H1 (cell line): ENCODE measurements at regions not wholly inside any gene's neighbourhood (a gene's known extent, or its start where the extent isn't known, plus 50 kb on each side); places are given as distances from the start of the nearest gene placed in this dataset.

Experiments
- CTCF ChIA-PET: fragments of 300-600 bp; sonication (Branson Sonifier 250); formaldehyde crosslinking; loops from one replicate; lab custom pipeline; 2021; ENCODE audit not compliant: partially characterized antibody; lab: Charles Lee
- POLR2A ChIA-PET: fragments of 300-600 bp; sonication (Branson Sonifier 250); formaldehyde crosslinking; loops from one replicate; lab custom pipeline; 2021; ENCODE audit warnings: inconsistent platforms; ENCODE audit not compliant: partially characterized antibody; lab: Charles Lee
- DNase-seq, 2 experiments: peaks; one replicate each; pipeline versions ENCODE4 v3.0.0 to v3.0.0-alpha.2; 2010 to 2022; ENCODE audit warnings: low spot score in 2 of 2, low read depth in 1 of 2, mixed read lengths in 1 of 2
- FAIRE-seq: peaks from 2 replicates; lab custom pipeline; 2011; peaks lifted over from hg19 to GRCh38; lab: Jason Lieb, UNC
- H2AFZ ChIP-seq: 2 replicates; pipeline ENCODE4 v1.8.1; 2012; ENCODE audit warnings: low read length, inconsistent platforms
- H2AK5ac ChIP-seq: 2 replicates; pipeline ENCODE4 v1.6.1; 2013; ENCODE audit warnings: low read depth, low read length
- H2BK120ac ChIP-seq: replicated peaks from 2 replicates; pipeline ENCODE3; 2013; ENCODE audit warnings: low read depth, low read length, inconsistent platforms
- H2BK12ac ChIP-seq: 2 replicates; pipeline ENCODE4 v1.6.1; 2013; ENCODE audit warnings: low read depth, low read length
- H2BK15ac ChIP-seq: 2 replicates; pipeline ENCODE4 v1.6.1; 2013; ENCODE audit warnings: low read length
- H2BK20ac ChIP-seq: 2 replicates; pipeline ENCODE4 v1.6.1; 2013; ENCODE audit warnings: low read length
- H2BK5ac ChIP-seq: 2 replicates; pipeline ENCODE4 v1.6.1; 2013; ENCODE audit warnings: low read depth, low read length
- H3K14ac ChIP-seq: 2 replicates; pipeline ENCODE4 v1.6.1; 2013; ENCODE audit warnings: inconsistent platforms; ENCODE audit not compliant: insufficient read length
- H3K18ac ChIP-seq: 2 replicates; pipeline ENCODE4 v1.6.1; 2013; ENCODE audit warnings: low read length; ENCODE audit errors: extremely low read depth
- H3K23ac ChIP-seq: 2 replicates; pipeline ENCODE4 v1.6.1; 2013; ENCODE audit warnings: inconsistent platforms; ENCODE audit not compliant: insufficient read length
- H3K23me2 ChIP-seq: 2 replicates; pipeline ENCODE4 v1.6.1; 2013; ENCODE audit warnings: low read depth, low read length
- H3K27ac ChIP-seq: 2 replicates; pipeline ENCODE4 v1.6.1; 2011; ENCODE audit warnings: low read depth, low read length, inconsistent platforms
- H3K27me3 ChIP-seq, 4 experiments: replicated peaks in 1 of 4; 1 replicate in 1 of 4; 2 replicates in 3 of 4; pipeline versions ENCODE4 v1.6.1 to v1.8.1; 2011 to 2013; ENCODE audit warnings: low read length in 3 of 4, mild to moderate bottlenecking in 3 of 4, inconsistent platforms in 2 of 4, mixed read lengths in 2 of 4, moderate library complexity in 1 of 4; ENCODE audit not compliant: control insufficient read depth in 3 of 4, insufficient read depth in 3 of 4; ENCODE audit errors: extremely low read depth in 1 of 4
- H3K36me3 ChIP-seq, 4 experiments: 2 replicates each; pipeline versions ENCODE4 v1.6.1 to v1.8.1; 2011 to 2013; ENCODE audit warnings: mild to moderate bottlenecking in 4 of 4, low read length in 3 of 4, moderate library complexity in 2 of 4, control low read depth in 1 of 4, inconsistent platforms in 1 of 4; ENCODE audit not compliant: insufficient read depth in 4 of 4, control insufficient read depth in 2 of 4
- H3K4ac ChIP-seq: replicated peaks from 2 replicates; pipeline ENCODE3; 2013; ENCODE audit warnings: low read length, low read depth, mixed read lengths, inconsistent platforms; ENCODE audit not compliant: insufficient read length
- H3K4me1 ChIP-seq, 4 experiments: replicated peaks in 1 of 4; 1 replicate in 1 of 4; 2 replicates in 3 of 4; pipeline versions ENCODE4 v1.6.1 to v1.8.1; 2011 to 2013; ENCODE audit warnings: low read length in 3 of 4, inconsistent platforms in 2 of 4, mixed read lengths in 1 of 4; ENCODE audit not compliant: insufficient read depth in 4 of 4, control insufficient read depth in 3 of 4
- H3K4me2 ChIP-seq, 2 experiments: 2 replicates each; pipeline versions ENCODE4 v1.6.1 to v1.8.1; 2011 to 2013; ENCODE audit warnings: low read depth in 2 of 2, low read length in 2 of 2, control low read depth in 1 of 2, inconsistent platforms in 1 of 2, mild to moderate bottlenecking in 1 of 2; ENCODE audit not compliant: insufficient read depth in 1 of 2
- H3K4me3 ChIP-seq, 4 experiments: fragments of 200-600, 300-600 bp in 1 of 4; sonication (generic), shearing (Covaris generic), sonication (Bioruptor Twin) in 1 of 4; 2 replicates each; pipeline versions ENCODE4 v1.5.1 to v1.8.1; 2011 to 2016; ENCODE audit warnings: low read length in 4 of 4, low read depth in 3 of 4, control low read depth in 2 of 4, inconsistent platforms in 2 of 4, mild to moderate bottlenecking in 2 of 4, mixed read lengths in 1 of 4, moderate library complexity in 1 of 4; ENCODE audit not compliant: insufficient read depth in 2 of 4; ENCODE audit errors: extremely low read depth in 1 of 4
- H3K56ac ChIP-seq: replicated peaks from 2 replicates; pipeline ENCODE3; 2013; ENCODE audit warnings: low read depth, mild to moderate bottlenecking, mixed read lengths, low read length, inconsistent platforms; ENCODE audit not compliant: insufficient read length
- H3K79me1 ChIP-seq: 2 replicates; pipeline ENCODE4 v1.6.1; 2013; ENCODE audit warnings: low read depth, low read length, control low read depth
- H3K79me2 ChIP-seq, 2 experiments: 2 replicates each; pipeline versions ENCODE4 v1.6.1 to v1.8.1; 2012 to 2013; ENCODE audit warnings: low read length in 2 of 2, mild to moderate bottlenecking in 2 of 2, inconsistent platforms in 1 of 2; ENCODE audit not compliant: insufficient read depth in 2 of 2, control insufficient read depth in 1 of 2
- H3K9ac ChIP-seq, 4 experiments: replicated peaks in 1 of 4; 1 replicate in 1 of 4; 2 replicates in 3 of 4; pipeline versions ENCODE4 v1.6.1 to v1.8.1; 2011 to 2013; ENCODE audit warnings: low read depth in 3 of 4, low read length in 3 of 4, control low read depth in 2 of 4, mild to moderate bottlenecking in 2 of 4, moderate library complexity in 2 of 4, inconsistent platforms in 1 of 4; ENCODE audit errors: extremely low read depth in 1 of 4
- H3K9me3 ChIP-seq, 2 experiments: 2 replicates each; pipeline versions ENCODE4 v1.6.1 to v1.8.1; 2012 to 2013; ENCODE audit warnings: mild to moderate bottlenecking in 2 of 2, moderate library complexity in 2 of 2, control low read depth in 1 of 2, inconsistent platforms in 1 of 2, low read depth in 1 of 2, low read length in 1 of 2, mixed read lengths in 1 of 2; ENCODE audit not compliant: insufficient read depth in 2 of 2
- H4K20me1 ChIP-seq, 2 experiments: replicated peaks in 1 of 2; 2 replicates each; pipeline versions ENCODE3 to v1.8.1; 2011 to 2013; ENCODE audit warnings: inconsistent platforms in 2 of 2, low read length in 2 of 2, mild to moderate bottlenecking in 1 of 2; ENCODE audit not compliant: insufficient read depth in 2 of 2, control insufficient read depth in 1 of 2
- H4K5ac ChIP-seq: 2 replicates; pipeline ENCODE4 v1.6.1; 2013; ENCODE audit warnings: low read length, low read depth, mixed read lengths, inconsistent platforms; ENCODE audit not compliant: insufficient read length
- H4K8ac ChIP-seq: 2 replicates; pipeline ENCODE4 v1.8.0; 2013; ENCODE audit warnings: mild to moderate bottlenecking, moderate library complexity, low read length, inconsistent platforms; ENCODE audit not compliant: insufficient read depth; ENCODE audit errors: extremely low read depth
- H4K91ac ChIP-seq: replicated peaks from 2 replicates; pipeline ENCODE3; 2013; ENCODE audit warnings: low read length, mixed read lengths, inconsistent platforms; ENCODE audit not compliant: insufficient read length
- ASH2L ChIP-seq: fragments of 200-600, 300-600 bp; sonication (generic); IDR thresholded peaks from one replicate; pipeline ENCODE4 v1.7.1; 2017; ENCODE audit warnings: low read length
- BCL11A ChIP-seq, 2 experiments: IDR thresholded peaks; one replicate each; pipeline ENCODE4 v1.6.1; 2011; ENCODE audit warnings: low read depth in 2 of 2, low read length in 2 of 2, mild to moderate bottlenecking in 2 of 2
- CBX5 ChIP-seq: fragments of 300-800, 300-1000 bp; sonication (generic); IDR thresholded peaks from 2 replicates; pipeline ENCODE4 v1.7.1; 2016; ENCODE audit warnings: antibody characterized with exemption, low read length, low read depth
- EP300 ChIP-seq, 2 experiments: IDR thresholded peaks; 1 replicate in 1 of 2; 2 replicates in 1 of 2; pipeline ENCODE4 v1.6.1; 2011 to 2012; ENCODE audit warnings: low read depth in 2 of 2, low read length in 2 of 2, mild to moderate bottlenecking in 2 of 2, borderline replicate concordance in 1 of 2, inconsistent platforms in 1 of 2, moderate library complexity in 1 of 2
- EZH2 ChIP-seq: fragments of 200-600 bp; sonication (generic); IDR thresholded peaks from 2 replicates; pipeline ENCODE4 v1.7.1; 2012; ENCODE audit warnings: low read depth, mild to moderate bottlenecking, moderate library complexity, low read length, inconsistent platforms; ENCODE audit not compliant: severe bottlenecking
- FOSL1 ChIP-seq: IDR thresholded peaks from 2 replicates; pipeline ENCODE4 v1.6.1; 2011; ENCODE audit warnings: mild to moderate bottlenecking, low read depth, low read length, moderate library complexity; ENCODE audit not compliant: insufficient read depth
- GTF2F1 ChIP-seq: IDR thresholded peaks from 2 replicates; pipeline ENCODE4 v1.6.1; 2012; ENCODE audit warnings: low read depth, low read length, improper control_type of control experiment, borderline replicate concordance
- KDM1A ChIP-seq: fragments of 200-600, 300-600 bp; sonication (generic); IDR thresholded peaks from 2 replicates; pipeline ENCODE4 v1.7.1; 2016; ENCODE audit warnings: mild to moderate bottlenecking, low read length, borderline replicate concordance
- MAFK ChIP-seq: IDR thresholded peaks from 2 replicates; pipeline ENCODE4 v1.6.1; 2012; ENCODE audit warnings: low read depth, mild to moderate bottlenecking, improper control_type of control experiment, low read length
- PHF8 ChIP-seq: fragments of 200-600 bp; sonication (generic); conservative IDR thresholded peaks from 2 replicates; pipeline ENCODE4 v1.7.1; 2012; ENCODE audit warnings: low read depth, mild to moderate bottlenecking, inconsistent platforms, low read length, moderate library complexity
- RFX5 ChIP-seq: IDR thresholded peaks from 2 replicates; pipeline ENCODE4 v1.6.1; 2011; ENCODE audit warnings: low read depth, low read length, improper control_type of control experiment, borderline replicate concordance
- RNF2 ChIP-seq: fragments of 200-900, 300-1000 bp; sonication (generic); IDR thresholded peaks from 2 replicates; pipeline ENCODE4 v1.7.1; 2016; ENCODE audit warnings: borderline replicate concordance, low read depth, mild to moderate bottlenecking, antibody characterized with exemption, low read length; ENCODE audit not compliant: poor library complexity, severe bottlenecking; ENCODE audit errors: missing control alignments
- YY1 ChIP-seq: IDR thresholded peaks from 2 replicates; pipeline ENCODE4 v1.6.1; 2011; ENCODE audit warnings: low read depth, mild to moderate bottlenecking, low read length

DNA sequence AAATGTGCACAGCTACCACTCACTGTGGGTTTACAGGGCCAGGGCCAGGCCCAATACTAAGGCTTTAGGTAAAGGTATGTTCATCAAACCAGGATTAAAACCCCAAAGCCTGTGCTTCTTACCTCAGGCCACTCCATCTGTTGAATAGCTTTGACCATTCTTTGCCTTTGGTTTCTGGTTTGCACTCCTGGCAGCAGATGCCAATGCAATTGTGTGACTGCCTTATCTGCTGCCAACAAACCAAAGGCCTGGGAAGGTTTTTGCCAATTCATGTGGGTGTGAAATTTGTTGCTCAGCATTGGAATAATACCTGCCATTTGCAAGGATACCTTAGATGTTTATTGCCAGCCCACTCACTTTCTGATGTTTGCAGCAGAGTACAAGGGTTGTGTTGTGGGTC, 221.6 kb downstream of the C12orf75 start:
- H3K4ac ChIP-seq = no peak overlapping the region
- ChIA-PET POLR2A (no interaction called here), CTCF (interaction anchor here (0.8 to 1.1 kb wide), 2 partner anchors 12 to 598 kb away, joined by 3 read pairs; no protein-coding TSS in a partner anchor)
- H3K14ac ChIP-seq = no peak overlapping the region
- H2BK12ac ChIP-seq = no peak overlapping the region
- no peak overlapping the region for H3K9ac ChIP-seq
- H3K4me1 ChIP-seq = peaks cover 0 to 6% (median 2%) of the 10 kb centered on the region in 4 experiments; a peak in 4 of 7 replicates
- no peak for DNase-seq
- no peak overlapping the region for H3K27ac ChIP-seq
- no peak for FAIRE-seq
- H3K18ac ChIP-seq = no peak overlapping the region
- H3K4me2 ChIP-seq = no peak overlapping the region
- no peaks in the 10 kb centered on the region for H3K36me3 ChIP-seq
- H2AFZ ChIP-seq = no peak overlapping the region
- no peak overlapping the region for H4K8ac ChIP-seq
- H2AK5ac ChIP-seq = no peak overlapping the region
- H3K9me3 ChIP-seq = no peaks in the 10 kb centered on the region
- no peaks in the 10 kb centered on the region for H3K79me2 ChIP-seq
- no peak overlapping the region for H2BK120ac ChIP-seq
- no peak overlapping the region for H3K56ac ChIP-seq
- no peak overlapping the region for H2BK15ac ChIP-seq
- no peaks in the 10 kb centered on the region for H3K79me1 ChIP-seq
- H3K23me2 ChIP-seq = no peaks in the 10 kb centered on the region
- no peak overlapping the region for H2BK20ac ChIP-seq
- H2BK5ac ChIP-seq = no peak overlapping the region
- H4K91ac ChIP-seq = no peak overlapping the region
- H4K20me1 ChIP-seq = no peaks in the 10 kb centered on the region
- H3K23ac ChIP-seq = no peak overlapping the region
- no peak overlapping the region for H4K5ac ChIP-seq
- H3K4me3 ChIP-seq = no peak overlapping the region
- H3K27me3 ChIP-seq = no peaks in the 10 kb centered on the region
- TF ChIP-seq RFX5 (no peak), YY1 (no peak), ASH2L (no peak), PHF8 (no peak), FOSL1 (no peak), MAFK (no peak), RNF2 (no peak), BCL11A (IDR thresholded peaks at IDR 0.05; ENCODE audit: low read depth in 2 of 2, low read length in 2 of 2) (no peak), EP300 (IDR thresholded peaks at IDR 0.05; ENCODE audit: borderline replicate concordance in 1 of 2, low read depth in 2 of 2, low read length in 2 of 2) (no peak), CBX5 (no peak), GTF2F1 (no peak), KDM1A (no peak), EZH2 (no peak)
